Liver (tissue), 8 donors: ENCODE measurements at regions not wholly inside any gene's neighbourhood (a gene's known extent, or its start where the extent isn't known, plus 50 kb on each side); places are given as distances from the start of the nearest gene placed in this dataset.

Experiments used
- DNase-seq: peaks from one replicate; pipeline ENCODE4 v3.0.0-alpha.2; 2017; ENCODE audit warnings: low spot score
- H3K27ac ChIP-seq, 2 donors: one replicate each; pipeline ENCODE4 v1.7.0; 2013; ENCODE audit warnings: inconsistent platforms in 2 of 2, low read length in 2 of 2, control low read depth in 1 of 2, low read depth in 1 of 2, mild to moderate bottlenecking in 1 of 2
- H3K27me3 ChIP-seq, 4 donors: one replicate each; pipeline versions ENCODE4 v1.6.1 to v1.7.0; 2013; ENCODE audit warnings: low read length in 3 of 4, inconsistent platforms in 1 of 4, mild to moderate bottlenecking in 1 of 4, moderate library complexity in 1 of 4; ENCODE audit not compliant: control insufficient read depth in 4 of 4, insufficient read depth in 4 of 4
- H3K36me3 ChIP-seq, 4 donors: one replicate each; pipeline versions ENCODE4 v1.6.1 to v1.7.0; 2013; ENCODE audit warnings: low read length in 3 of 4, mild to moderate bottlenecking in 3 of 4, low read depth in 1 of 4, moderate library complexity in 1 of 4; ENCODE audit not compliant: control insufficient read depth in 4 of 4, insufficient read depth in 3 of 4
- H3K4me1 ChIP-seq, 4 donors: one replicate each; pipeline versions ENCODE4 v1.6.1 to v1.7.0; 2013; ENCODE audit warnings: low read length in 3 of 4, mild to moderate bottlenecking in 3 of 4, moderate library complexity in 1 of 4; ENCODE audit not compliant: control insufficient read depth in 4 of 4, insufficient read depth in 4 of 4
- H3K4me3 ChIP-seq, 3 donors: one replicate each; pipeline versions ENCODE4 v1.6.1 to v1.7.0; 2013; ENCODE audit warnings: low read length in 3 of 3, control low read depth in 1 of 3, low read depth in 1 of 3, mild to moderate bottlenecking in 1 of 3
- H3K9ac ChIP-seq, 2 donors: one replicate each; pipeline ENCODE4 v1.7.0; 2013; ENCODE audit warnings: low read length in 2 of 2, mild to moderate bottlenecking in 2 of 2, moderate library complexity in 2 of 2, control low read depth in 1 of 2, low read depth in 1 of 2
- H3K9me3 ChIP-seq, 4 donors: one replicate each; pipeline versions ENCODE4 v1.6.1 to v1.7.0; 2013; ENCODE audit warnings: low read length in 3 of 4; ENCODE audit not compliant: control insufficient read depth in 4 of 4
- EGR1 ChIP-seq, 2 donors: IDR thresholded peaks; 2 replicates each; pipeline ENCODE4 v1.6.1; 2016 to 2018; ENCODE audit warnings: antibody characterized with exemption in 2 of 2, low read depth in 2 of 2
- FOXA1 ChIP-seq: IDR thresholded peaks from 2 replicates; pipeline ENCODE4 v1.6.1; 2016; ENCODE audit warnings: antibody characterized with exemption
- FOXA2 ChIP-seq: IDR thresholded peaks from 2 replicates; pipeline ENCODE4 v1.6.1; 2016; ENCODE audit warnings: antibody characterized with exemption
- GABPA ChIP-seq, 2 donors: IDR thresholded peaks in 1 of 2; conservative IDR thresholded peaks in 1 of 2; 2 replicates each; pipeline ENCODE4 v1.6.1; 2016; ENCODE audit warnings: antibody characterized with exemption in 2 of 2, mild to moderate bottlenecking in 1 of 2, moderate library complexity in 1 of 2
- HNF4A ChIP-seq, 2 donors: conservative IDR thresholded peaks; 2 replicates each; pipeline ENCODE4 v1.6.1; 2016; ENCODE audit warnings: antibody characterized with exemption in 2 of 2, mild to moderate bottlenecking in 2 of 2
- HNF4G ChIP-seq: IDR thresholded peaks from 2 replicates; pipeline ENCODE4 v1.6.1; 2016; ENCODE audit warnings: antibody characterized with exemption
- JUND ChIP-seq, 2 donors: IDR thresholded peaks; 2 replicates each; pipeline ENCODE4 v1.6.1; 2016; ENCODE audit warnings: antibody characterized with exemption in 2 of 2
- NR2F2 ChIP-seq: IDR thresholded peaks from 2 replicates; pipeline ENCODE4 v1.6.1; 2016; ENCODE audit warnings: antibody characterized with exemption
- RAD21 ChIP-seq, 2 donors: IDR thresholded peaks; 2 replicates each; pipeline ENCODE4 v1.6.1; 2016; ENCODE audit warnings: antibody characterized with exemption in 2 of 2, mild to moderate bottlenecking in 2 of 2
- RXRA ChIP-seq, 2 donors: IDR thresholded peaks; 2 replicates each; pipeline ENCODE4 v1.6.1; 2017 to 2018; ENCODE audit warnings: antibody characterized with exemption in 2 of 2, mild to moderate bottlenecking in 1 of 2
- SP1 ChIP-seq: IDR thresholded peaks from 2 replicates; pipeline ENCODE4 v1.6.1; 2018; ENCODE audit warnings: antibody characterized with exemption, mild to moderate bottlenecking
- TAF1 ChIP-seq: conservative IDR thresholded peaks from 2 replicates; pipeline ENCODE4 v1.6.1; 2016; ENCODE audit warnings: antibody characterized with exemption, mild to moderate bottlenecking
- YY1 ChIP-seq: IDR thresholded peaks from 2 replicates; pipeline ENCODE4 v1.6.1; 2016; ENCODE audit warnings: antibody characterized with exemption, mild to moderate bottlenecking
- WGBS: extraction: QIAGEN DNeasy Blood & Tissue Kit; methylation state at CpG from one replicate; pipeline ENCODE4 v1.1.7; 2013; 5-methylcytosine and 5-hydroxymethylcytosine counted together
- TF ChIP-seq, protein P1 (sequence below): IDR thresholded peaks from 2 replicates; pipeline ENCODE4 v1.6.1; 2016; ENCODE audit warnings: antibody characterized with exemption
- TF ChIP-seq, protein P2 (sequence below): fragments of 150-350 bp; IDR thresholded peaks from 2 replicates; pipeline ENCODE4 v1.5.1; 2017; ENCODE audit warnings: improper control_type of control experiment, low read depth, low read length; ENCODE audit not compliant: missing input control
- TF ChIP-seq, protein P3 (sequence below): IDR thresholded peaks from 2 replicates; pipeline ENCODE4 v1.6.1; 2016; ENCODE audit warnings: antibody characterized with exemption
- TF ChIP-seq, protein P4 (sequence below): IDR thresholded peaks from 2 replicates; pipeline ENCODE4 v1.6.1; 2016; ENCODE audit warnings: antibody characterized with exemption
- TF ChIP-seq, protein P5 (sequence below): IDR thresholded peaks from 2 replicates; pipeline ENCODE4 v1.6.1; 2016; ENCODE audit warnings: antibody characterized with exemption, mild to moderate bottlenecking
- donor health status: healthy.
- donor health status: healthy.
- donor health status: healthy.
- donor health status: healthy.
- donor health status: healthy.

DNA sequence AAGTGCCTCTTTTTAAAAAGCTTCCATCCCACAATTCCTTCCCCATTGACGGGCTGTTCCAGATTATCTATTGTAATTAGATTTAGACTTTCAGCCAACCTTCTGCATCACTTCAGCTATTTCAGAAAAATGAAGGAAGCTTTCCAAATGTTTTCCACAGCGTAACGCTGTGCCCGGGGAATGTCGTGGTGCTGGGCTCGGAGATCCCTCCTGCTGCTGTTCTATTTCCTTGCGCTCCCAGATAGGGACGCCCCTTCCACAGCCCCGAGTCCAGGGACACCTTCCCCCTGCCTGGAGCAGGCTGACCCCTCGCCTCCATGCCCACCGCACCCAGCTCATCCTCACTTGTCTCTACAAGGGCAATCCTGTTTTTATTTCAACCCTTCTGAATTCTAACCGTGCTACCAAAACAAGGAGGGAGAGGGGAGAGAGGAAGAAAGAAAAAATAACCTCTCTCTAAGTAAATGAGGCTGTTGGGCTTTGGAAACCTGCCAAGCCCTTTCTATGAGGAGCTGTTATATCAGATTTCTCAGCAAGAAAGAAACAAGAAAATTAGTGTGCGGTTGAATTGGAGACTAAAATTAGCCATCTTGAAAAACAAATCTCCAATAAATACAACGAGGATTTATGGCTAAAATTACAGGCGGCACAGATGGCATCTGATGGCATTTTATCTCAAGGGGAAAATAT is 366.9 kb downstream of the BRD1 start:
- Histone ChIP-seq H3K4me1 (no peaks in the 10 kb centered on the region), H3K9me3 (no peaks in the 10 kb centered on the region), H3K9ac (no peak overlapping the region), H3K27me3 (peaks cover 0 to 4% (median 0%) of the 10 kb centered on the region in 4 donors), H3K36me3 (no peaks in the 10 kb centered on the region), H3K27ac (no peak overlapping the region), H3K4me3 (no peak overlapping the region)
- DNase-seq, result no peak
- no peak for TF ChIP-seq TAF1
- TF ChIP-seq RAD21 (IDR thresholded peaks at IDR 0.05), result no peak
- TF ChIP-seq, protein P1, sequence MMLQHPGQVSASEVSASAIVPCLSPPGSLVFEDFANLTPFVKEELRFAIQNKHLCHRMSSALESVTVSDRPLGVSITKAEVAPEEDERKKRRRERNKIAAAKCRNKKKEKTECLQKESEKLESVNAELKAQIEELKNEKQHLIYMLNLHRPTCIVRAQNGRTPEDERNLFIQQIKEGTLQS, result no peak
- TF ChIP-seq JUND (IDR thresholded peaks at IDR 0.05), result no peak
- TF ChIP-seq EGR1 (IDR thresholded peaks at IDR 0.05; ENCODE audit: low read depth in 2 of 2), result no peak
- no peak for TF ChIP-seq FOXA1
- TF ChIP-seq NR2F2, result no peak
- TF ChIP-seq HNF4G, result no peak
- TF ChIP-seq, protein P2, sequence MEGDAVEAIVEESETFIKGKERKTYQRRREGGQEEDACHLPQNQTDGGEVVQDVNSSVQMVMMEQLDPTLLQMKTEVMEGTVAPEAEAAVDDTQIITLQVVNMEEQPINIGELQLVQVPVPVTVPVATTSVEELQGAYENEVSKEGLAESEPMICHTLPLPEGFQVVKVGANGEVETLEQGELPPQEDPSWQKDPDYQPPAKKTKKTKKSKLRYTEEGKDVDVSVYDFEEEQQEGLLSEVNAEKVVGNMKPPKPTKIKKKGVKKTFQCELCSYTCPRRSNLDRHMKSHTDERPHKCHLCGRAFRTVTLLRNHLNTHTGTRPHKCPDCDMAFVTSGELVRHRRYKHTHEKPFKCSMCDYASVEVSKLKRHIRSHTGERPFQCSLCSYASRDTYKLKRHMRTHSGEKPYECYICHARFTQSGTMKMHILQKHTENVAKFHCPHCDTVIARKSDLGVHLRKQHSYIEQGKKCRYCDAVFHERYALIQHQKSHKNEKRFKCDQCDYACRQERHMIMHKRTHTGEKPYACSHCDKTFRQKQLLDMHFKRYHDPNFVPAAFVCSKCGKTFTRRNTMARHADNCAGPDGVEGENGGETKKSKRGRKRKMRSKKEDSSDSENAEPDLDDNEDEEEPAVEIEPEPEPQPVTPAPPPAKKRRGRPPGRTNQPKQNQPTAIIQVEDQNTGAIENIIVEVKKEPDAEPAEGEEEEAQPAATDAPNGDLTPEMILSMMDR, result no peak
- TF ChIP-seq RXRA (IDR thresholded peaks at IDR 0.05), result no peak
- TF ChIP-seq, protein P3, sequence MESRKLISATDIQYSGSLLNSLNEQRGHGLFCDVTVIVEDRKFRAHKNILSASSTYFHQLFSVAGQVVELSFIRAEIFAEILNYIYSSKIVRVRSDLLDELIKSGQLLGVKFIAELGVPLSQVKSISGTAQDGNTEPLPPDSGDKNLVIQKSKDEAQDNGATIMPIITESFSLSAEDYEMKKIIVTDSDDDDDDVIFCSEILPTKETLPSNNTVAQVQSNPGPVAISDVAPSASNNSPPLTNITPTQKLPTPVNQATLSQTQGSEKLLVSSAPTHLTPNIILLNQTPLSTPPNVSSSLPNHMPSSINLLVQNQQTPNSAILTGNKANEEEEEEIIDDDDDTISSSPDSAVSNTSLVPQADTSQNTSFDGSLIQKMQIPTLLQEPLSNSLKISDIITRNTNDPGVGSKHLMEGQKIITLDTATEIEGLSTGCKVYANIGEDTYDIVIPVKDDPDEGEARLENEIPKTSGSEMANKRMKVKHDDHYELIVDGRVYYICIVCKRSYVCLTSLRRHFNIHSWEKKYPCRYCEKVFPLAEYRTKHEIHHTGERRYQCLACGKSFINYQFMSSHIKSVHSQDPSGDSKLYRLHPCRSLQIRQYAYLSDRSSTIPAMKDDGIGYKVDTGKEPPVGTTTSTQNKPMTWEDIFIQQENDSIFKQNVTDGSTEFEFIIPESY, result no peak
- no peak for TF ChIP-seq GABPA (IDR thresholded peaks at IDR 0.05 in 1 of 2, conservative IDR thresholded peaks at IDR 0.05 in 1 of 2)
- TF ChIP-seq SP1, result no peak
- TF ChIP-seq, protein P4, sequence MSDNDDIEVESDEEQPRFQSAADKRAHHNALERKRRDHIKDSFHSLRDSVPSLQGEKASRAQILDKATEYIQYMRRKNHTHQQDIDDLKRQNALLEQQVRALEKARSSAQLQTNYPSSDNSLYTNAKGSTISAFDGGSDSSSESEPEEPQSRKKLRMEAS, result no peak
- TF ChIP-seq YY1, result no peak
- TF ChIP-seq, protein P5, sequence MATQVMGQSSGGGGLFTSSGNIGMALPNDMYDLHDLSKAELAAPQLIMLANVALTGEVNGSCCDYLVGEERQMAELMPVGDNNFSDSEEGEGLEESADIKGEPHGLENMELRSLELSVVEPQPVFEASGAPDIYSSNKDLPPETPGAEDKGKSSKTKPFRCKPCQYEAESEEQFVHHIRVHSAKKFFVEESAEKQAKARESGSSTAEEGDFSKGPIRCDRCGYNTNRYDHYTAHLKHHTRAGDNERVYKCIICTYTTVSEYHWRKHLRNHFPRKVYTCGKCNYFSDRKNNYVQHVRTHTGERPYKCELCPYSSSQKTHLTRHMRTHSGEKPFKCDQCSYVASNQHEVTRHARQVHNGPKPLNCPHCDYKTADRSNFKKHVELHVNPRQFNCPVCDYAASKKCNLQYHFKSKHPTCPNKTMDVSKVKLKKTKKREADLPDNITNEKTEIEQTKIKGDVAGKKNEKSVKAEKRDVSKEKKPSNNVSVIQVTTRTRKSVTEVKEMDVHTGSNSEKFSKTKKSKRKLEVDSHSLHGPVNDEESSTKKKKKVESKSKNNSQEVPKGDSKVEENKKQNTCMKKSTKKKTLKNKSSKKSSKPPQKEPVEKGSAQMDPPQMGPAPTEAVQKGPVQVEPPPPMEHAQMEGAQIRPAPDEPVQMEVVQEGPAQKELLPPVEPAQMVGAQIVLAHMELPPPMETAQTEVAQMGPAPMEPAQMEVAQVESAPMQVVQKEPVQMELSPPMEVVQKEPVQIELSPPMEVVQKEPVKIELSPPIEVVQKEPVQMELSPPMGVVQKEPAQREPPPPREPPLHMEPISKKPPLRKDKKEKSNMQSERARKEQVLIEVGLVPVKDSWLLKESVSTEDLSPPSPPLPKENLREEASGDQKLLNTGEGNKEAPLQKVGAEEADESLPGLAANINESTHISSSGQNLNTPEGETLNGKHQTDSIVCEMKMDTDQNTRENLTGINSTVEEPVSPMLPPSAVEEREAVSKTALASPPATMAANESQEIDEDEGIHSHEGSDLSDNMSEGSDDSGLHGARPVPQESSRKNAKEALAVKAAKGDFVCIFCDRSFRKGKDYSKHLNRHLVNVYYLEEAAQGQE, result no peak
- no peak for TF ChIP-seq FOXA2
- no peak for TF ChIP-seq HNF4A (conservative IDR thresholded peaks at IDR 0.05)
- WGBS, result 57% methylated on average over 15 of the region's 15 CpGs
